HepG2 (cell line): ENCODE measurements at regions not wholly inside any gene's neighbourhood (a gene's known extent, or its start where the extent isn't known, plus 50 kb on each side); places are given as distances from the start of the nearest gene placed in this dataset.

Experiments used
- CREB1 ChIP-seq, 2 experiments: fragments of 450-650 bp in 1 of 2; IDR thresholded peaks; 2 replicates each; pipeline ENCODE4 v1.6.1; 2016 to 2017; ENCODE audit warnings: control low read depth in 1 of 2, mild to moderate bottlenecking in 1 of 2, missing compliant biosample characterization in 1 of 2, missing genetic modification characterization in 1 of 2
- EP300 ChIP-seq, 3 experiments: sonication (generic) in 1 of 3; formaldehyde crosslinking in 1 of 3; IDR thresholded peaks; 2 replicates each; pipeline versions ENCODE4 v1.5.1 to v1.6.1; 2011 to 2020; ENCODE audit warnings: low read depth in 2 of 3, low read length in 2 of 3, borderline replicate concordance in 1 of 3, improper control_type of control experiment in 1 of 3, mild to moderate bottlenecking in 1 of 3, missing genetic modification reagents in 1 of 3, moderate library complexity in 1 of 3
- JUNB ChIP-seq: sonication (generic); formaldehyde crosslinking; IDR thresholded peaks from 2 replicates; pipeline ENCODE4 v1.8.0; 2022; ENCODE audit warnings: missing genetic modification reagents, mild to moderate bottlenecking, borderline replicate concordance
- POLR2A ChIP-seq, 2 experiments: IDR thresholded peaks; 2 replicates each; pipeline ENCODE4 v1.6.1; 2011; ENCODE audit warnings: low read depth in 2 of 2, low read length in 2 of 2, mild to moderate bottlenecking in 1 of 2, moderate library complexity in 1 of 2; ENCODE audit not compliant: insufficient read depth in 1 of 2
- RAD21 ChIP-seq: fragments of 450-650 bp; formaldehyde crosslinking; IDR thresholded peaks from 2 replicates; pipeline ENCODE4 v1.5.0; 2020; ENCODE audit warnings: mild to moderate bottlenecking
- SIX4 ChIP-seq: sonication (generic); formaldehyde crosslinking; IDR thresholded peaks from 2 replicates; pipeline ENCODE4 v1.4.0; 2020; ENCODE audit warnings: missing genetic modification reagents
- SMARCC2 ChIP-seq: fragments of 450-650 bp; IDR thresholded peaks from 2 replicates; pipeline ENCODE4 v1.6.1; 2017; ENCODE audit warnings: antibody characterized with exemption, mild to moderate bottlenecking
- ZC3H4 ChIP-seq: sonication (generic); formaldehyde crosslinking; IDR thresholded peaks from 2 replicates; pipeline ENCODE4 v1.4.0; 2020; ENCODE audit warnings: missing genetic modification reagents, borderline replicate concordance
- ZSCAN29 ChIP-seq: sonication (generic); formaldehyde crosslinking; conservative IDR thresholded peaks from 2 replicates; pipeline ENCODE4 v1.4.0; 2020; ENCODE audit warnings: mild to moderate bottlenecking, missing genetic modification reagents
- TF ChIP-seq, protein P1 (sequence below): conservative IDR thresholded peaks from 2 replicates; pipeline ENCODE4 v1.6.1; 2018; ENCODE audit warnings: missing genetic modification reagents
- TF ChIP-seq, protein P2 (sequence below): sonication (generic); formaldehyde crosslinking; IDR thresholded peaks from 2 replicates; pipeline ENCODE4 v1.5.0; 2020; ENCODE audit warnings: mild to moderate bottlenecking, missing genetic modification reagents, moderate library complexity
- TF ChIP-seq, protein P3 (sequence below): sonication (generic); formaldehyde crosslinking; IDR thresholded peaks from 2 replicates; pipeline ENCODE4 v1.8.1; 2023; ENCODE audit warnings: mild to moderate bottlenecking, missing genetic modification reagents, borderline replicate concordance

DNA sequence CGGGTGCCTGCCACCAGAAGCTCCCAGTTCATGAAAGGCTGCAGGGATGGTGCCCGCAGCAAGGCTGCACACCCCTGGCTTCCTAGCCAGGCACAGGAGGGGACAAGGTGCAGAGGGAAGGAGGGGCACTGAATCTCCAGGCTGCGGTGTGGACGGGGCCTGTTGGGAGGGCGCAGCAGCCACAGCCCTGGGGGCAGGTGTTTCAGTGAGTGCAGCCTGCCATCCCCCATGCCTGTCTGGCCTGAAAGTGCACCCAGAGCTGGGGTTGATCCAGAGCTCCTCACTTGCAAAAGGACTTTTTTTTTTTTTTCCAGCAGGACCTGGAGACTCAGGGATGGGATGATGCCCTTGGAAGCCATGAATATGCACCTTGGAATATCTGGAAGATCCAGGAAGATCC is 153.7 kb upstream of the C1orf174 start:
- TF ChIP-seq, protein P1, sequence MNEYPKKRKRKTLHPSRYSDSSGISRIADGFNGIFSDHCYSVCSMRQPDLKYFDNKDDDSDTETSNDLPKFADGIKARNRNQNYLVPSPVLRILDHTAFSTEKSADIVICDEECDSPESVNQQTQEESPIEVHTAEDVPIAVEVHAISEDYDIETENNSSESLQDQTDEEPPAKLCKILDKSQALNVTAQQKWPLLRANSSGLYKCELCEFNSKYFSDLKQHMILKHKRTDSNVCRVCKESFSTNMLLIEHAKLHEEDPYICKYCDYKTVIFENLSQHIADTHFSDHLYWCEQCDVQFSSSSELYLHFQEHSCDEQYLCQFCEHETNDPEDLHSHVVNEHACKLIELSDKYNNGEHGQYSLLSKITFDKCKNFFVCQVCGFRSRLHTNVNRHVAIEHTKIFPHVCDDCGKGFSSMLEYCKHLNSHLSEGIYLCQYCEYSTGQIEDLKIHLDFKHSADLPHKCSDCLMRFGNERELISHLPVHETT (CRISPR knock-in tag): no peak
- TF ChIP-seq ZC3H4 (CRISPR knock-in tag): no peak
- TF ChIP-seq, protein P2, sequence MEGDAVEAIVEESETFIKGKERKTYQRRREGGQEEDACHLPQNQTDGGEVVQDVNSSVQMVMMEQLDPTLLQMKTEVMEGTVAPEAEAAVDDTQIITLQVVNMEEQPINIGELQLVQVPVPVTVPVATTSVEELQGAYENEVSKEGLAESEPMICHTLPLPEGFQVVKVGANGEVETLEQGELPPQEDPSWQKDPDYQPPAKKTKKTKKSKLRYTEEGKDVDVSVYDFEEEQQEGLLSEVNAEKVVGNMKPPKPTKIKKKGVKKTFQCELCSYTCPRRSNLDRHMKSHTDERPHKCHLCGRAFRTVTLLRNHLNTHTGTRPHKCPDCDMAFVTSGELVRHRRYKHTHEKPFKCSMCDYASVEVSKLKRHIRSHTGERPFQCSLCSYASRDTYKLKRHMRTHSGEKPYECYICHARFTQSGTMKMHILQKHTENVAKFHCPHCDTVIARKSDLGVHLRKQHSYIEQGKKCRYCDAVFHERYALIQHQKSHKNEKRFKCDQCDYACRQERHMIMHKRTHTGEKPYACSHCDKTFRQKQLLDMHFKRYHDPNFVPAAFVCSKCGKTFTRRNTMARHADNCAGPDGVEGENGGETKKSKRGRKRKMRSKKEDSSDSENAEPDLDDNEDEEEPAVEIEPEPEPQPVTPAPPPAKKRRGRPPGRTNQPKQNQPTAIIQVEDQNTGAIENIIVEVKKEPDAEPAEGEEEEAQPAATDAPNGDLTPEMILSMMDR (CRISPR knock-in tag): no peak
- TF ChIP-seq JUNB: no peak
- no peak for TF ChIP-seq SIX4 (CRISPR knock-in tag)
- no peak for TF ChIP-seq EP300 (IDR thresholded peaks at IDR 0.05; ENCODE audit: low read depth in 2 of 2, low read length in 2 of 2)
- no peak for TF ChIP-seq EP300 (CRISPR knock-in tag; IDR thresholded peaks at IDR 0.05; ENCODE audit: borderline replicate concordance)
- no peak for TF ChIP-seq RAD21 (CRISPR knock-in tag)
- no peak for TF ChIP-seq POLR2A (IDR thresholded peaks at IDR 0.05; ENCODE audit: insufficient read depth in 1 of 2, low read depth in 2 of 2, low read length in 2 of 2)
- TF ChIP-seq ZSCAN29 (CRISPR knock-in tag): no peak
- TF ChIP-seq, protein P3, sequence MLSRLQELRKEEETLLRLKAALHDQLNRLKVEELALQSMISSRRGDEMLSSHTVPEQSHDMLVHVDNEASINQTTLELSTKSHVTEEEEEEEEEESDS (CRISPR knock-in tag): no peak
- TF ChIP-seq SMARCC2: no peak
- TF ChIP-seq CREB1 (IDR thresholded peaks at IDR 0.05): no peak
- TF ChIP-seq CREB1 (CRISPR knock-in tag; IDR thresholded peaks at IDR 0.05): no peak
